ENCODE measurements at regions not wholly inside any gene's neighbourhood (a gene's known extent, or its start where the extent isn't known, plus 50 kb on each side); places are given as distances from the start of the nearest gene placed in this dataset.
A peak's percentile ranks its signal among the peaks of the same experiment; 100 is the strongest.
"Not testable (repeated sequence)": the region's sequence is repeated elsewhere in the genome, so short reads cannot be mapped to it uniquely, and the experiment has no call there.

DNA sequence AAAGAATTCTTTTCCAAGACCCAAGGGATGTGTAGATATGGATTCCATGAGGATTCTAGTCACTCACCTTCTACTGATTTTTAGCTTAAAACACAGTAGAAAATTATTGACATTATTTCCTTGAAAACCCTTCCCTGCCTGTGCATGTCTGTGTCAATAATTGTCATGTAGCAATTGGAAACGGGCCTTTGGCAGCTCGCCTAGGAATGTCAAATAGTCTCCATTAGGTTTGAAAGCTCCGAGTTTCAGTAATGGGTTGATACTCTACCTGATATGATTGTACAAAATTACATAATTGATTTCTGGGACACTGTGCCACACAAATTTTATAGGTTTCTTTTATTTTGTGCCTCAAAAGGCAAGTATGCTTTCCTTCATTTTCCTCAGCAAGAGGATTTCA, 515.2 kb upstream of the ARID1B start:
- DNase-seq: peak; percentile 56

DNA sequence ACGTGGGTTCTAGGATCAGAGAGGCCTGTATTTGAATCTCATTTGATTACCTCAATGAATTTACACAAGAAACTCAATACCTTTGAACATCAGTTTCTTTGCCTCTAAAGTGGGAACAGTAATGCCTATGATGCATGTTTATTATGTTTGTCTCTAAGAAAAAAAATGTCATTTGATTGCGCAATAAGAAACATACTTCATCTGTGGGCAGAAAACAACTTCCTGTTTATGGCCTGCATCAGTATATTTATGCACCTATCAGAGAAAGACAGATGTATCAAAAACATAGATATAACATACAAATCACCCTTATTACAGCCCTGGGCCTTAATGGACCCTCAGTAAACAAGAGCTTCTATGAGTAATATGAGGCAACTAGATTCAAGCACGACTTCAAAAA, 516.4 kb upstream of the ARID1B start:
- DNase-seq: no peak

DNA sequence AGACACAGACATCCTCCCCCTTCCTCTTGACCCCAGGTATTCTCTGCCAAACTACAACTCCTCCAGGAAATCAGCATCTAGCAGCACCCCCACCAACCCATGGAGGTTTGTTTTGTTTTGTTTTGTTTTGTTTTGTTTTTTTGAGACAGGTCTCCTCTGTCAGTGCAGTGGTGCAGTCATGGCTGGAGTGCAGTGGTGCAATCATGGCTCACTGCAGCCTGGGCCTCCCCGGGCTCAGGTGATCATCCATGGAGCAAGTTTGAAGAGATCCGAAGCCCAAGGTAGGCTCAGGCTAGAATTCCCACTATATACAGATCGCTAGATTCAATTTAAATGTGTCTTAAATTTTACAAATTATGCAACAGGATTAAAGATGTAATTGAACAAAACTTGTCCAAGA, 518.2 kb upstream of the ARID1B start:
- DNase-seq: no peak

DNA sequence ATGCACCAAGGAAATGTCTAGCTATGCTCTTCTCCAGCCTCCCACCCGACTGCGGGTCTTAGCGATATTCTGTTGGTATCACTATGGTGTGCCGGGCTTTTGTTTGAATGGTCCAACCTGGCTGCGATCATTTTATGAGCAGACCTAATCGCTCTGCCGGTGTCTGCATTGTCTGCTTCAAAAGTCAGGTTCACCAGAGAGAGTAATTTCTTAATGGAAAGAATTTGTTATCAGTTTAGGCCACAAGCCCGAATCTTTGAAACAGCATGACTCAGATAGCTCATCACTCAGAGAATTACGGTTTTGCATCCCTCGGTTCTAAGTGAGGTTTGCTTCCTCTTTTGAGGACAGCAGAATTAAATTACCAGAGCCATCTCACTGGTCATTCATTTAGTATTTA, 521.0 kb upstream of the ARID1B start:
- no peak for DNase-seq

DNA sequence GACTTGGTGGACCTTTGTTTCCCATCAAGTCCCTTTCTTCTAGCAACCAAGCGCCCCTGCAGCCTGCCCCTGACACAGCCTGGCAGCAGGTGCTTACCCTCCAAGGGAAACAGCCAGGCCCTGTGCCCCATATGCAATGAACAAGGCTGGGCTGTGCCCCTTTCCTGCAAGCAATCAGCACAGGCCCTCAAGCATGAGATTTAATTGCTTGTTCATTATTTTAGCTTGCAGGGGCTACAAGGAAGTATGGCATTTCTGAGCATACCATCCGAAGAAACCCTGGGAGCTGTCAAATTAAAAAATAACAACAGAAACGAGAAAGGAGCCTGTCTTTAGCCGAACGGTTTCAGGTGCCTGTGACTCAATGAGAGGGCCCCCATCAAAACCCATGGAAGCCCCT, 522.9 kb upstream of the ARID1B start:
- DNase-seq: no peak

DNA sequence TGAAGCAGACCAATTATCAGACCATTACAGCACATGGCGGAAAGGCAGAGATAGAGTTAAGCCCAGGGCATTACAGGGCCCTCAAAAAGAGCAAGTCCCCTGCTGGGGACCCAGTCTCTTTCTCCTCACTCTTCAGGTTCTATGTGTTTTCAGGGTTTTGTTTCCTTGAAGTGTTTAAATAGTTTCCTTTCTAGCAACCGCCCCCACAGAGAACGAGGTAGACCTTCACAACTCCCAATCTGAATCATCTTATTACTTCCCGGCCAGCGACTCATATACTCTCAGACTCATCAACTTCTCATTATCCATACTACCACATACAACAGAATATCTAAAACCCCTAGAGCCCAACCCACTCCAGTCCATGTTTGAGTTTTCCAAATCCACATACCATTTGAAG, 526.6 kb upstream of the ARID1B start:
- DNase-seq: no peak

DNA sequence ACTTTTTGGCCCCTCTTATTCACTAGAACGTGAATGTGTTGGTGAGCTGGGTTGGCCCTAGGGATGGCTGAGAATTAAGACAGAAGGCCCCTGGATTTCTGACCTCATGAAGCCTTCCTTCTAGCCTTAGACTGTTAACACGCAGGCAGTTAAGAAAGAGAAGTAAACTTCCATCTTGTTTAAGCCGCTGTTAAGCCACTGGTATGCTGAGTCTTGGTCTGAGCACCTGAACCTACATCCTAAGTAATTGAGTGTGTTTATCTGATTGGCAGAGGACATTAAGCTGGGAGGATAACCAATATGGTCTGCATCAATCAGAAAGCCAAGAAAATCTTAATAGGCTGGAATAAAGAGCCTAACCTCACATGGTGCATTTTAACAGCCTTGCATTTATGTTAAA, 535.0 kb upstream of the ARID1B start:
- no peak for DNase-seq

DNA sequence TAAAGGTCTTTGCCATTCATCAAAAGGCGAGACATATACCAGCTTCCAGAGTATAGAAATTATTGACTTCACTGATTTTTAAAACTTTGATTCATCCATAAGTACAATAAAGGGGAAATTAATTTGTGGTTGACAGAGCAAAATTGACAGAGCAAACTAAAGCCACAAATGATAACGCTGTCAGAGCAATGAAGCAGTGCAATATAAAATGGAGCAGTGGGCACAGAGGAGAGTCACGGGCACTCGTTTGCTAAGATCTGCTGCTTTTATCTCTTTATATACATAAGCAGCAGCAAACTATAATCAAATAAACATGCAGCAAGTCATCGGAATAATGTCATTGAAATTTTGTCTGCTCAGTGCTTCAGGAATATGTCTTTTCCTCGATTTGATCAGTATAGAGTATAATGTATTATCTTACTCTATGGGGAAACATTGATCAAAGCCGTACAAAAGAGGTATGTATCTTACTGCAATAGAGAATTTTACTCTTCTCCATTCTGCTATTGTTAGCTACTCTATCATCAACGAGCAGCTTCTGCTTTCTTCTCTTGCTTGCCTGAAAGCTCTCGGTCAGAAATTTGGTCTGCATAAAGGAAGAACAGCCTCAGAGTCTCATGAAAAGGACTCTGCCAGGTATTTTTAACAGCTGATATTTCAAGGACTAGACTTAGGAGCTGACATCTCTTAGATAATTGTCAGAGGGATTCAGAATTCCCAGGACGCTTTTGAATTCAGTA, 546.0 kb upstream of the ARID1B start:
- DNase-seq: no peak

DNA sequence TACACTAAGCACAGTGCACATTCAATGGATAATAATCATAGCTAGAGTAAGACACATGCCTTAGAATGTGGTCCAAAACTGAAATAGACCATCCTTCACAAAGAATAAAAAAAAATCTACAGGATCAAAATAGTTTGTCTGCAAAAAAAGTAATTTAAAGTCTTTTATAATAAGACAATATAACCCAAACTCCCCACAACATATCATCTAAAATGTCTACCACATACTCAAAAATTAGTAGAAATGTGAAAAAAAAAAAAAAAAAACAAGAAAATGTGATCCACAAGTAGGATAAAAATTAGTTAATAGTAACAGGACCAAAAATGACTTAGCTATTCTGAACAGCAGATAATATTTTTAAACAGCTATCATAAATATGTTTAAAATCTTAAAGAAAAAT, 557.2 kb upstream of the ARID1B start:
- no peak for DNase-seq

DNA sequence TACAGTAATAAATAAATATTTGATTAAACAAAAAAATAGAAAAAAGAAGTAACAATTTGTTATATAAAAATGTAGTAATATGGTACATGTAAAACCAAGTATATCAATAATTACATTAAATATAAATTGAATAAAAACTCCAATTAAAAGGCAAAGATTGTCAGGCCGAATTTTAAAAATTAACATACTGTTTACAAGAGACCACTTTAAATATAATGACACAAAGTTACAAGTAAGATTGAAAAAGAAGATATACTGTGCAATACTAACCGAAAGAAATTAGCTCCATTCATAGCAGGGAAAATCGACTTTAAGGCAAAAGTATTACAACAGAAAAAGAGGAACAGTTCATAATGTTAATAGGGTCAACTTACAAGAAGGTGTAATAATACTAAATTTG, 571.5 kb upstream of the ARID1B start:
- no peak for DNase-seq

DNA sequence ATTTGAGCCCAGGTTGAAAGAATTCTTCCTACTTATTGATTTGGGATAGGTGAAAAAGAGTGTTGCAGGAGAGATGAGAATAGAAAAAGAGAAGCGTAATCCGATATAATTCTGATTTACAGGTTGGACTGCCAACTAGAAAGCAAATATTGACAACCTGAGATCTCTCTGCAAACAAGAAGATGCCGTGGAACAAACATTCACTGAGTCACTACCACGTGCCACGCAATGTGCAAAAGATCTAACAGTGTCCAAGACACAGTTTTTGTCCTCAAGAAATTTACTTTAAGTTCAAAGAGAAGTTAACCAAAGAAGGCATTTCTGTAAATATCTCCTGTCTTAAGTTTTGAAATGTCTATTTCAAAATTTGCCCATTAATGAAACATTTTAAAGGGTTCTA, 578.0 kb upstream of the ARID1B start:
- no peak for DNase-seq

DNA sequence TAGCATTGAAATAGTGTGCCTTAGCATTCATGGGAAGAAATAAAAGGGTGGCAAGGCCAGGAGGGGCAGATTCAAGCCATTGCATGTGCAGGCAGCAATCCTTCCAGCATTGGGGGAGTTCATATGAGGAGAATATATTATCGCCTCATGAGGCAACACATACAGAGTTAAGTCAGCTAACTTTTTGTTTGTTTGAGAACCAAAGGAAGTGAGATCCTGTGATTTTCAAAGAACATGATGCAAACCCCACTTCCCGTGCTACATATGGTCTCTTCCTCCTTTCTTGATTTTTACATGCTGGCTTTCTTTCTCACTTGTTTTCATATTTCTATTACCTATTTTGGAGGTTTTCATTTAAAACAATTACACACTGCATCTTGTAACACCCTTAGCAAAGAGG, 579.7 kb upstream of the ARID1B start:
- DNase-seq: no peak

DNA sequence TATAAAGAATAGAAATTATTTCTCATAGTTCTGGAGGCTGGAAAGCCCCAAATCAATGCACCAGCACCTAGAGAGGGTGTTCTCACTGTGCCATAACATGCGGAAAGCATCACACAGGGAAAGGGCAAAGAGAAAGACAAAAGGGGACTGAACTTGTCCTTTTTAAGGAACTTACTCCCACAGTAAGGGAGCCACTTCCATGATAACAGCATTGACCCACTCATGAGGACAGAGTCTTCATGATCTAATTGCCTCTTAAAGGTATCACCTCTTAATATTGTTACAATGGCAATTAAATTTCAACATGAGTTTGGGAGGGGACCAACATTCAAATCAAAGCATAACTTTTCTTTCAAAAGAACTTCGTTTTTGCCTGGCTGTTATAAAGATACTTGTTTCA, 582.2 kb upstream of the ARID1B start:
- DNase-seq: no peak

DNA sequence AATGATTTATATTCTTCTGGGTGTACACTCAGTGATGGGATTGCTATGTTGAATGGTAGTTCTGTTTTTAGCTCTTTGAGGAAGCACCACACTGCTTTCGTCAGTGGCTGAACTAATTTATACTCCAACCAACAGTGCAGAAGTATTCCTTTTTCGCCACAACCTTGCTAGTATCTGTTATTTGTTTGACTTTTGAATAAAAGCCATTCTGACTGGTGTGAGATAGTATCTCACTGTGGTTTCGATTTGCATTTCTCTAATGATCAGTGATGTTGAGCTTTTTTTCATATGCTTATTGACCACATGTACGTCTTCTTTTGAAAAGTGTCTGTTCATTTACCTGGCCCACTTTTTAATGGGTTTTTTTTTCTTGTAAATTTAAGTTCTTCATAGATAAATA, 583.8 kb upstream of the ARID1B start:
- no peak for DNase-seq

DNA sequence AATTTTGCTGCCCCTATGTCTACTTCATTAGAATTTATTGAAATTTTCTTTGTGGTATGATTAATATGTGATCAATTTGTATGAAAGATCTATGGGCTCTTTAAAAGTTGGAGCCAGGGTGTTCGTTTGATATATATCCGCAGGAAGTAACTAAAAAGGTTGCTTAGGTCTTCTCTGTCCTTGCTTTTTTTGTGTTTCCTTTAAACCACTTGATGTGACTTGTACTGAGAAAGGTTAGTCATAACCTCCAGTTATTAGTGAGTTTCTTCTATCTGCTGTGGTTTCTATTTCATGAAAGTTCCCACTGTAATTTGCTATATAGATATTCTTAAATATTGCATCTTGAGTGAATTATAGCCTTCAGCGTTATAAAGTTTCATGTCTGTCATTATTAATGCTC, 585.3 kb upstream of the ARID1B start:
- DNase-seq: no peak

DNA sequence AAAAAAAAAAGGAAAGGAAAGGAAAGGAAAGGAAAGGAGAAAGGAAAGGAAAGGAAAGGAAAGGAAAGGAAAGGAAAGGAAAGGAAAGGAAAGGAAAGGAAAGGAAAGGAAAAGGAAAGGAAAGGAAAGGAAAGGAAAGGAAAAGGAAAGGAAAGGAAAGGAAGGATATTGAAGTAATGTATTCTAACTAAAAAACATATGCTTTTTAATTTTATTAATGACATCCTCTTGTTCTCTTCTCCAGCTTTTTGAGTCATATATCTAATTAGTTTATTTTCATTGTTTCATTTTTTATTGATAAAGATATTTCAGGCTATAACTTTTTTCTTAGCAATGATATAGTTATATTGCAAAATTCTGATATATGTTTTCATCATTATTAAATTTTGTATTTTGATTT, 585.8 kb upstream of the ARID1B start:
- not testable (repeated sequence) for DNase-seq

DNA sequence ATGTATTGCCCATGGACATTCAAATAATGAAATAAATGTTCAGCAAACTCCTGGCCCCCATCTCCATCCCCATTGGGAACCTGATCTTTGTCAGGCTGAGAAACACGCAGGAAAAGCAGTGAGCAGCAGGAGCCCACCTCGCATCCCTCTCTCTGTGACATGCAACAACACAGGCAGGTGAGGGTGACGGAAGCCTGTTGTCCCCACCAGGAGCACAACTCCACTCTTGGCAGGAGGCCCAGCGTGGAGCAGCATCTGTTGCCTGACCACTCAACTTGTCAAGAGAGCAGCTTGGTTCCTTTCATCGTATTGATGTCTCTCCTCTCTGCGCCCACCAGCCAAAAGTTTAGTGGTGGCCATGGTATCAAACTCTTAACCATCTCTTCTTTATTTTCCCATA, 586.9 kb upstream of the ARID1B start:
- peak; percentile 83 for DNase-seq

DNA sequence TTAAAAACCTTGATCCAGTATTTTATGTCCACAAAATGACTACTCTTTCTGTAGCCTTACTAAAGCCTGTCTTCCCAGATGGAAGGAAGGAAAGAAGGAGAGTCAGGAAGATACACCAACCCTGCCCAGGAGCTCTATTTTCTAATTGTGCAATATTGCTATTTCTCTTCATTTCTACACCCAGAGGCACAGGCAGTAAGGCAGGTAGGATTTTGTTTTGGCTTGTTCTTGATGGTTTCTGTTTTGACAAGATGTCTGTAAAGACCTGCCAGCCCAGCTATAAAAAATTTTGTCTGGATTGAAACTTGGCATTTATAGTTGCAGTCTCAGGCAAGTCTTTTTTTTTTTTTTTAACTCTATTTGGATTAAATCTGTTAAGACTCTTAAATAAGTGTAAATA, 587.5 kb upstream of the ARID1B start:
- DNase-seq: no peak

DNA sequence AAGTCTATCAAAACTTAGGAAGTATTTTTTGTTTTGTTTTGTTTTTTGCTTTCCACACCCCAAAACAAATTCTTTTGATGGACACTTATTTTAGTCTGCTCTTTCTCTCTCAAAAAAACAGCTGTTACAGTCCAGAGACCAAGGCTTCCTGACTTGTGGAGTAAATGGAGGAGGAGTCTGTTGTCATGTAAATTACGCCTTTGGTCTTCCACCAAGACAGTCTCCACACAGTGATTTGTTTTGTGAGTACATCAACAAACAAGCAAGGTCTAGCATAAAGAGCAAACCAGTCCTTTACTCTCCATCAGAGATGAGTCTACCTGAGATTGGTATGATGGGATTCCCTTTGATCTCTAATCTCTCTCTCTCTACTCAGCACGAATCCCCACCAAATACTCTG, 588.0 kb upstream of the ARID1B start:
- no peak for DNase-seq

DNA sequence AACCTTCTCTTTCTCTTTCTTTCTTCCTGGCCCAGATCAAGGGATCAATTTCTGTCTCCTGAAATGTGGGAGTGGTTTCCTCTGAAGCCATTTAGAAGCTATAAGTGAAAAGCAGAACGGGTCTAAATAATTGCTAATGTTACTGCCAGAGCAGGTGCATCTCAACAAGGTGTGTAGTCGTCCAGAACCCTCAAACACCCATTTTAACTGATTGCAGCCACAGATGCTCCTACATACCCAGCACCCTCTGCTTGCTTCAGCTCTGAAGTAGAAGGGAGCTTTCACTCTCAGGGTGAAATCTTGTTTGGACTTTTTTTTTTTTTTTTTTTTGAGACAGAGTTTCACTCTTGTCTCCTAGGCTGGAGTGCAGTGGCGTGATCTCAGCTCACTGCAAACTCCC, 592.1 kb upstream of the ARID1B start:
- DNase-seq: no peak

DNA sequence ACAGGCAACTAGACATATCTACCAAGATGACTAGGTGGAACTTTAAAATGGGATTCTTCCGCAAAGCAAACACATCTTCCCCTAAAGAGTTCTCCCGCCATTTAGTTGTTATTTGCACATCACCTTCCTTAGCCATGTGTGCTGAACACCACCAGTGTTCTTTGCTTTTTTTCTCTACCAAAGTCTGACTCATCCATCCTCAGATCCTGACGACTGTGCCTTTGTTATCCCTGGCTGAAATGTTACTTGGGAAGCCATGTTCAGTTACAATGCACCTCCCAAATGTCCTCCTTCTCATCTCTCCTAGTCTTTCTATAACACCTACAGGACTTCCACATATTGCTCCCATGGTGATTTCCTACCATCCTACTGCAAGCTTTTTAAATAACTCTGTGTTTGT, 593.5 kb upstream of the ARID1B start:
- no peak for DNase-seq

DNA sequence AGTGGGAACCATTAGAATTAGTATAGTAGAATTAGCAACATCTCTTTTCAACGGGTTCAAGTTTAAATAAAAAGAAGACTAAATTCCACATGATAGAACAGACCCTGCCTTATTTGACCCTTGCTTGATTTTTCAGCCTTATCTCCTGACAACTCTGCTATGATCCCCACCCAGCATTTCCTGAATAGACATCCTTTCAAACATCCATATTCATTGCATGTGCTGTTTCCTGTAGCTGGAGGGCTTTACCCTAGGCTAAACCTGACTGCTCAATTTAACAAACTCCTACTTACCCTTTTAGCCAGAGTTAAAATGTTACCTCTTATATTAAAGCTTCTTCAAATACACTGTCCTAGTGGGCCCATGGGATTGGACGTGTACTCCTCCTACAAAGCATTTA, 594.8 kb upstream of the ARID1B start:
- DNase-seq: no peak

DNA sequence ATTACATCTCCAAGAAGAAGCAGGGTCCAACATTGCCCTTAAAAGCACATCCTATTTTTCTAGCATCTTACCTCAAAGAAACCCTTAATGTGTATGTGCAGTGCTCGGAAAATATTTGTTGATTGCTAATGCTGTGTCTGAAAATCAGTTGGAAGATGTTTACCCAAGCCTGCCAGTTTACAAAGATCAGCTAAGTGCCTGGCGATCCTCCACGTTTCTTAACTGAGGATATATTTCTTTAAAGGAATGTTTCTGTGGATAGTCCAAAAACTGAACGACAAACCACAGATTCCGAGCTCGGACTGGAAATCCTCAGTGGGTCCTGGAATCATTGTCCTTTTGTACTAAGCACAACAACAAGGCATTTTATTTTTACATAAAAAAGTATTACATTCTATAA, 595.7 kb upstream of the ARID1B start:
- no peak for DNase-seq

DNA sequence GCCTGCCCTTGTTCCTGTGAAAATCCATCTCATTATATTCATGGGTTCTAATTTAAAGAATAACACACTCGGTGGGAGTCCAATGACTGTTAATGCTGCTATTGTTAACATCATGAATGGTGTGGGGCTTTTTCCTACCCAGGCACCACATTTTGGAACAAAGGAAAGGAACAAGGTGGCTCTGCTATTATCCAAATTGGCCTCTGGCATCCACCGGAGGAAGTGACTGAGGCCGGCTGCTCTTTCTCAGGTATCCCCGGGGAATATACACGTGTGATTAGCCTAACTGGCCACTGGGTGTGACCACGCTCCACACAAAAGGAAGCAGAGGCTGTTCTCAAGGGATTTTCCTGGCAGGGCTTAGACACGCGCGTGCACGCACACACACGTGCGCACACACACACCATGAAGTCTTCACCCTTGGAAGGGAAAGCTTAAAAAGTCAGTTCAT, 601.2 kb upstream of the ARID1B start:
- DNase-seq: peak; percentile 66

DNA sequence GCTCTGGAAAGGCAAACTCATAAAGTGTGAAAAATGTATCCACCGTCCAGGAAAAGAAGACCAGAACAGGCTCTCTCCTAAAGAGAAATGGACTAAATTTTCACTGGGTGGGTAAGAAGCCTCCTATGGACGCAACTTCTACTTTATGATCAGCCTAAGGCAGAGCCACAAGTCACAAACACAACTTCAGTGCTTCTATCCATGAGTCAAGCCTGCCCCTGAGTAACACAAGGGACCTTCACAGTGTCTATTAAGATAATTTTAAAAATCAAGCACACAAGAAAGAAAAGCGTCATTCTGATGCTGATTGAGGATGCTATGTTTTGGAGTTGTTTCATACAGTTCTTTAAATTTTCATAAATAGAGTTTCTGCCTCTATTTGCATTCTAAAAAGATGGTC, 601.7 kb upstream of the ARID1B start:
- DNase-seq: no peak
